ENCODE measurements at regions not wholly inside any gene's neighbourhood (a gene's known extent, or its start where the extent isn't known, plus 50 kb on each side); places are given as distances from the start of the nearest gene placed in this dataset.
"Not testable (repeated sequence)": the region's sequence is repeated elsewhere in the genome, so short reads cannot be mapped to it uniquely, and the experiment has no call there.

DNA sequence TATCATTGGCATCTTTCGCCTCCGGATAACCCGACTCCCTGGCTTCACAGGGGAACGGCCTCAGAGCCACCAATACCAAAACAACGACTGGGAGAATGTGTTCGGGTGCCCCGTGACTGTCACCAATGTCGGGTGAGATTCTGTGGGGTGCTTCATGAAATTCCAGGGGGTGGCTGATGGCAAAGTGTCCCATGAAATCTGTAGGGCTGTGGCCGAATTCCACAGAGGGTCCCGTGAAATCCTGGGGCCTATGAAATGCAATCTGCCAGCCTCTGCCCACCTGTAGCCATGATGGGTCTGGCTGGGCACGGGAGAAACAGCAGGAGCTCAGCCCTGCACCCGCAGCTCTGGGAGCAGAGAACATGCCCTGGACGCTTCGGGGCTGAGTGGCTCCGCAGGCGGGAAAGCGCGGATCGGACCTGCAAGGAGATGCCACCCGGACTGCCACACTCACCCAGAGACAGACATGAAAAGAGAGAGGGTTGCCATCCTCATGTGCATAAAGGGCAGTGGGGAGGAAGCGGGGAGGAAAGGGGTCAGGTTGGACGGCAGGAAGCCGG, 192.4 kb downstream of the OLFM1 start:
- intact Hi-C loops (cut with DNase I), result no loop called here
- DNase-seq, result no peak
- ATAC-seq (ENCODE audit: poor library complexity), result no peak

DNA sequence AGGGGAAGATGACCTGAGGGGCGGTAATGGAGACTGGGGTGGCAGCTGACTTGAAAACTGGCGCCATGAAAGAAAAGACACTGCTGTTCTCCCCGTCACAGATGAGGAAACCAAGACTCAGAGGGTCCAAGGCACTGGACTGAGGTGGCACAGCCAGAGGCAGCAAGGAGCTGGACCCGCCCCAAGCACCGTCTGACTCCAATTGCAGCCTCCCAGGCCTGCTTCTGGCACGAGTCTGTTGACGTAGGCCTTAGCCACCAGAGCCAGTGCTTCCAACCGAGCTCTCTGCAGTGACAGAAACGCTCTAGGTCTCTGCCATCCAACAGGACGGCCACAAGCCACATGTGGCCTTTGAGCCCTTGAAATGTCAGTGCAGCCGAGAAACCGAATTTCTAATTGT, 193.2 kb downstream of the OLFM1 start:
- ATAC-seq (ENCODE audit: poor library complexity) (no peak), DNase-seq (no peak)
- intact Hi-C loops (cut with DNase I), result no loop called here

DNA sequence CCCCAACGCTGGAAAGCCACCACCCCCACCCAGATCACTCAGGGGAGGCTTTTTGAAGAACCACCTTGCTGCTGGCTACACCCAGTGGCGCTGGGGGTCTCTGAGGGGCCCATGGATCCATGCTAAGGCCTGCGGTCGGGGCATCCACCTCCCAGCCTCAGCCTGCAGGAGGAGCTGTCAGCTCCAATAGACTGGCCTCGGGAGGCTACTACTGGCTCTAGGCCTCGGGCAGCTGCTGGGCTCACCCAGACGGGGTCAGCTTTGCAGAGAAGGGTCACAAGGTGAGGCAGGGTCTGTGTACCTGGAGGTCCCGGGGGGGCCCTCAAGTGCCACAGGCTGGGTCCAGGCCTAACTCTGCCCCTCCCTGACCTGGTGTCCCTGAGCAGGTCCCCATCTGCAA, 193.7 kb downstream of the OLFM1 start:
- intact Hi-C loops (cut with DNase I), result no loop called here
- no peak for ATAC-seq (ENCODE audit: poor library complexity)
- no peak for DNase-seq

DNA sequence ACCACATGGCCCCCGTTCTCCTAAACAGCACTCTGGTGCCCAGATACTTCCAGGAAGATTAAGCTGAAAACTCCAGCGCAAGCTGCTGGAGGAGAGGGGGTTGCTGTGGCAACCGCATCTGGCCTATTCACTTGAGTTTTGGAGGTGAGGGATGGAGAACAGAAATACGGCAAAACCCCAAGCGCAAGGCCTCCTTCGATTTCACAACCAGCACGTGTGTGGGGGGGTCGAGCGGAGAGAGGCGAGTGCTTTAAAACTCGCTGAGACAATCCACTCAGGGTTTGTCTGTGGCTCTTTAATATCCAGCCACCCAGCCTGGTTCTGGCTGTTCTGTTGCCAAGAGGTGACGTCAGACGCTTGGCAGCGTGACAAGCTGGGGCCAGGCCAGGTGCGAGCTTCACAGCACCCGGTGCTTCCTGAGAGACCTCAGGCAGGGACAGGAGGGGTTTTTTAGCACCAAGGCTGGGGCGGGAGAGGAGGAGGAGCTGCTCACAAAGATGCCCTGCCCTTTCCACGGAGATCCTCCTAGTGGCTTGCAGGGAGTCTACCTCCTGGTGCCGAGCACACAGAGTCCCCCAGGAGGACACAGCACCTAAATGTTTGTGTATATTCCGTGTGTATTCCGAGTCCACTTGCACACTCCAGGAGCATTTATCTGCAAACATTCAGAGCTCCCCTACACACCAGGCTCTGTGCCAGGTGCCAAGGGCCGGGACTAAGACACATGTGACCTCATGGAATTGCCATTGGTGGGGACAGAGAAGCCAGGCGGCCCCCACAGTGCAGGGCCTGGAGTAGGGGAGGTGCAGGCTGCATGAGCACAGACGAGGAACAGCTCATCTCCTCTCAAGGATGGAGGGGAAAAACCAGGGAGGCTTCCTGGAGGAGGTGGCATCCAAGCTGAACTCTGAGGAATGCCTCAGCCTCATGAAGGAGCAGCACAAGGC, 194.6 kb downstream of the OLFM1 start:
- DNase-seq (peak; percentile 80), ATAC-seq (ENCODE audit: poor library complexity) (peak; percentile 95)
- intact Hi-C loops (cut with DNase I), result no loop called here

DNA sequence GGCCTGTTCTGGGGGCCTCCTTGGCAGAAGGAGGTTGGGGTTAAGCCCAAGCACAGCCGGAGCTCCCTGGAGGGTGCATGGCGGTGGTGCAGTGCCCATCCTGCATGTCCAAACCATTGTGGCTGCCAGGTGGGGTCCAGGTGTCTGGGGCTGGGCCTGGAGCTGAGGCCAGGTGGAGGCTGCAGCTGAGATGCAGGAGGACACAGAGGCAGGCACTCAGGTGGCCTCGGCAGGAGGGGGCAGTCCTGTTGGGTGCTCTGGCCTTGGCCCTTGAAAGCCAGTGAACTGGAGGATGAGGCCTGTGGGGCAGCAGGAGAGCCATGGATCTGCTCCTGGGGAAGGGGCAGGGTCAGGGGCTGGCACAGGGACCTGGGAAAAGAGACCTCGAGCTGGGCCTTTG, 195.3 kb downstream of the OLFM1 start:
- DNase-seq, result peak; percentile 33
- intact Hi-C loops (cut with DNase I), result no loop called here
- no peak for ATAC-seq (ENCODE audit: poor library complexity)

DNA sequence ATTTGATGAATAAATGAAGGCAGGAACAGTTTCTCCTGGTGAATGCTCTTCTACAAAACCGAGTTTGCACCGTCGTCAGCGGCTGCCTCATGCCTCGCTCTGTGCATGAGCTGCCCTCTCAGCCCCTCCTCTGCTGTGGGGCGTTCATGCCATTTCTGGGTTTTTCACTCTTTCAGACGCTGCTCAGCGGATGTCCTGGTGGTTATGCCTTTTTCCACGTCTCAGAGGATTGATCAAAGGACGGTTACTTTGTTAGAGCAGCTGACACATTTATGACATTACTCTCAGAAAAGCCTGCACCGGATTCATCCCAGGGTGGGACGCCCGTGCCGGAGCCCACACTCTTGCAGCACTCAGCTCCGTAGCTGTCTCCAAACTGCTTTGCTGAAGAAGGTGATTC, 195.9 kb upstream of the PPP1R26 start:
- no peak for ATAC-seq (ENCODE audit: poor library complexity)
- DNase-seq, result peak; percentile 27
- intact Hi-C loops (cut with DNase I), result no loop called here

DNA sequence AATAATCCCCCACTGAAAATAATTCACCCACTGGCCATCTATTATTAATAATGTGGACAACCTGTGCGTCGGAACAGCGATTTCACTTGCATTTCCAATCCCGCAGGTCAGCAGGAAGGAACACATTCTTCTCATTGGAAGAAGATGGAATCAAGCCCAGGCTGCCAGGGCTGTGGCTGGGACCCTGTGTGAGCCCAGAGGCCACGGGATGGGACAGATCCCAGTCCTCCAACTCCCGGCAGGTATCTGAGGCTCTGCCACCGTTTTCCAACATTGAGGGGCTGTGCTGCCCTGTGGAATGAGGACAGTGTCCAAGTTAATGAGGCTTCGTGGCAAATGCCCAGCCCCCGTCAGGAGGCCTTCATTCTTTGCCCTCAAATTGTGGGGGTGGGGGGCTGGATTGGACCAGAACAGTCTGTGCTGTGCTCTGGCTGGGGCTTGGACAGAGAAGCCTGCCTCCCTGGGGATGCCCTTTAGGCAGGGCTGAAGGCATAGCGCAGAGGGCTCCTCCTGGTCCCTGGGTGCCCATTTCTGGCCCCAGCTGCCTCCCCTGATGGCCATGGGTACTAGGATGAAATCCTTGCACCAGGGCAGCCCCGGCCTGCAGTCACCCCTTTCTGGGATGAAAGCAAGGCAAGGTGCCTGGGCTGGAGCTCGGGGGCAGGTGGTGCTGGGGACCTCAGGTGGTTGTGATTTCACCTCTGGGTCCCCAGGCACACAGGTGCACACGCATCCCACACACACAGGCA, 195.0 kb upstream of the PPP1R26 start:
- intact Hi-C loops (cut with DNase I), result no loop called here
- ATAC-seq (ENCODE audit: poor library complexity) (no peak), DNase-seq (peak; percentile 2)

DNA sequence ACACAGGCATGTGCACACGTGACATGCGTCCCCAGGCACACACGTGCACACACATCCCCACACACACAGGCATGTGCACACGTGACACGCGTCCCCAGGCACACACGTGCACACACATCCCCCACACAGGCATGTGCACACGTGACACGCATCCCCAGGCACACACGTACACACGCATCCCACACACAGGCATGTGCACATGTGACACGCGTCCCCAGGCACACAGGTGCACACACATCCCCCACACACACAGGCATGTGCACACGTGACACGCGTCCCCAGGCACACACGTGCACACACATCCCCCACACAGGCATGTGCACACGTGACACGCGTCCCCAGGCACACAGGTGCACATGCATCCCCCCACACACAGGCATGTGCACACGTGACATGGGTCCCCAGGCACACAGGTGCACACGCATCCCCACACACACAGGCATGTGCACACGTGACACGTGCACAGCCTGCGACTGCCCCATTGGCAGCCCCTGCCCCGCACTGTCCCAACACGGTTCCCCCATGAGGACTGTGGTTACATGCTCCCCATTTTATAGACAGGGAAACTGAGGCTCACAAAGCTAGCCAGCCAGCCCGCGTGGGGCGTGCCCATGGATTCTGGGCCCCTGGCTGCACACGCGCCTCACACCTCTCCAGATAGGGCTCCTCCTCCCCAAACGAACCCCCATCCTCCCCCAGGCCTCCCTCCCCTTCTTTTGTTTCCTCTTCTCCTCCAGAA, 193.2 kb upstream of the PPP1R26 start:
- peak; percentile 2 for DNase-seq
- ATAC-seq (ENCODE audit: poor library complexity); intact Hi-C loops (cut with DNase I): not testable (repeated sequence)

DNA sequence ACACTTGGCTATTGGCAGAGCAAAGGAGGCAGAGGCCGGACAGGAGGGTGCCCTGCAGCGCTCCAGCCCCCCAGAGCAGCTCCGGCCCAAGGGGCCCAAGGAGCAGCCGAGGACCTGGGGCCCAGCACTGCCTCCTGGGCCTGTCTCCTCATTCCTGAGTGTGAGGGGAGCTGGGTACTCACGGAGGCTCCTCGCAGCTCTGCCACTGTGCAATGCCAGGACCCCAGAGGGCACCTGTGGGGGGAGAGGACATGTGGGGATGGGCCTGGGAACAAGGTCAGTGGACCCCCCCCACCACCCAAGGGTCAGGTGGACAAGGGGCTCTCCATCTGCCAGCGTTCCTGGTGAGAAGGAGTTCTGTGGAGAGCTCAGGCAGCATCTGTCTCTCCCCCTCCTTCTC, 192.6 kb upstream of the PPP1R26 start:
- intact Hi-C loops (cut with DNase I), result no loop called here
- no peak for ATAC-seq (ENCODE audit: poor library complexity)
- DNase-seq, result peak; percentile 4

DNA sequence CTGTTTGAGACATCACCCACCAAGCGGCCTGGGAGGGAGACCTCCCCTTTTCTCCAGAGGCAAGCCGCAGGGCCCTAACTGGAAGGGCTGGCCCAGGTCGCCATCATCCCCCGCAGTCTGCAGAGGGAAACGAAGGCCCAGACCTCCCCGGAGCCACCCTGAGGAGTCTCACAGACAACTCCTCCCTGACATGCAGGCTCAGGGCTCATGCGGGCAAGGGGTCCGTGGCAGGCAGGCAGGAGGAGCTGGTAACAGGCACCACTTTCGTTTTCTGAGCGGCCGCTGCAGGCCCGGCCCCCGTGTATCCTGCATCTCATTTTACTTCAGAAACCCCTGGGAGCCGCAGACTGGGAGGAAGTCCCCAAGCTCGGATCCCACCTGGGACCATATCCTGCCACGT, 192.0 kb upstream of the PPP1R26 start:
- DNase-seq (peak; percentile 17), ATAC-seq (ENCODE audit: poor library complexity) (no peak)
- intact Hi-C loops (cut with DNase I), result no loop called here

DNA sequence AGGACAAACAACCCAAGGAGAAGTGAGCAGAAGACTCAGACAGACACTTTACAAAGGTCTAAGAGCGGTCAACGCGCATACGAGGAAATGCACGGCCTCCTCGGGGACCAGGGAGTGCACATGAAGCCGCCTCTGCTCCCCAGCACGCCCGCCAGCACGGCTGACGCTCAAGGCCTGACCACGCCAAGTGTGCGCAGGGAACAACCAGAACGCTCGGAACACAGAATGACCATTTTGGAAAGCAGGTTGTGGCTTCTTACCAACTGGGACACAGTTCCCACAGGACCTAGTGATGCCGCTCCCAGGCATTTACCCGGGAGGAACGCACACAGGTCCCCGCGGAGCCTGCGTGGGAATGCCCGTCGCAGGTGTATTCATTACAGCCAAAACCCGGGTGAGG, 191.5 kb upstream of the PPP1R26 start:
- DNase-seq (peak; percentile 17), ATAC-seq (ENCODE audit: poor library complexity) (no peak)
- intact Hi-C loops (cut with DNase I), result no loop called here

DNA sequence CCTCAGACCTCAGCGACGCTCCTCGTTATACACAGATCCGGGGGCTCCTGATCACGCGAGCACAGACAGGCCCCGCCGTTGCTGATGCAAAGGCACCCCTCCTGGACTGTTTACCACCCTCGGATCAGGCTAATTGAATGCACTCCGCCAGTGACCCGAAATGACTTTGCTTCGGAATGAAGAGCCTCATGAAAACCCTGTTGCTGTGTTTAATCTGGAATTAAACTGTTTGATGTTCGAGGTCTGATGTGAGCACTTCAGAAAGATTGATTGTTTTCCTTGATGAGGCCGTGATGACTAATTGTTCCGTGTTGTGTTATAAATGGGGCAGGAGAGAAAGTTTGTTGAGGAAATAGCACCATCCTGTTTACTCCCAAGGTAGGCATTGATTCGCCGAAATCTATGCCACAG, 190.5 kb upstream of the PPP1R26 start:
- intact Hi-C loops (cut with DNase I), result no loop called here
- ATAC-seq (ENCODE audit: poor library complexity) (no peak), DNase-seq (no peak)

DNA sequence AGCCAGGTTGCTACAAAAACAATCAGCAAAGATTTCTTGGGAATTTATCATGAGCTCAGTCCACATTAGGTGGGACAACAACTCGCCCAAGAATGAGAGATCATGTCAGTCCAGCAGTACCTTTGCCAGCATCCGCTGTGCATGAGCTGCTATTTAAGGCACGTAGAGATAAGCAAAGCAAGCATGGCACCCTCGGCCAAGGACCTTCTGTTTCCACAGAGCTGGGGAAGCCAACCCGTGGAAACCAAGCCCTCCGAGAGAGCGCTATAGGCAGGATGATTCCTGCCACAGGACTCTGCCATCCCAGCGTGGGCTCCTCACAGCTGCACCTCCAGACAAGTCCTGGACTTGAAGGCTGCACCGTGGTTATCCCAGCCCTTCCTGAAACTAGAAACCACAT, 189.5 kb upstream of the PPP1R26 start:
- intact Hi-C loops (cut with DNase I), result no loop called here
- ATAC-seq (ENCODE audit: poor library complexity) (peak; percentile 98), DNase-seq (peak; percentile 70)

DNA sequence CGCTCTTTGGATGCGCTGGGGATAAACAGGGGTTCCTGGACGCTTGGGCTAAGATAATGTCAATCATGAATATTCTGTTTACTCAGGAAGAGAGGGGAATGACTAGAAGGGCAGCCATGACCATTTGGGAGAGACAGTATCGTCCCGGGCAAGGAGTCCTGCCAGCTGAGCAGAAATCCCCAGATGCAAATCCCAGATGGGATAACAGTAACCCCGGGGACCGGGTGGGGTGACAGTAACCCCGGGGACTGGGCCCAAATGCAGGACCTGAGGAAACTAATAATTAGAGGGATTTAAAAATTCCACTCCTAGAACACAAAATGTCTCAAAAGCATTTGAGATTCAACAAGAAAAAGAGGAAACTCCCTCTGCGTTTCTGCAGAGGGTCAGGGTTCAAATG, 189.0 kb upstream of the PPP1R26 start:
- ATAC-seq (ENCODE audit: poor library complexity) (peak; percentile 30), DNase-seq (no peak)
- intact Hi-C loops (cut with DNase I), result no loop called here

DNA sequence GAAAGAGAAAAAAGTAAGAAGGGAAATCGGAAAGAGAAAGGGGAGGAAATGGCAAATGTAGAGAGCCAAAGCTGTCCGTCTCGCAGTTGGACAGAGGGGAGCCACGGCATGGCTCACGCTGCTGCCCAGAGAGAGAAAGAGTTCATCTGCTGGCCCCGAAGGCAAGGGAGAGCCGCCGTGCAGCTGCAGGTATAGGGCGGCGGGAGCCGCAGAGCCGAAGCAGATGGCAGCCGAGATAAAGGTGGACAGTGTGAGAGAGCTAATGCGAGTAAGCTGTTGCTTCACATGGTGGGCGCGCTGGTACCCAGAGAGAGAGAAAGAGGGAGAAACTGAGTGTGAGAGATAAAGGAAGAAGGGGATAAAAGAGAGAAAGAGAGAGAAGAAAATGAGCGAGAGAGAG, 188.4 kb upstream of the PPP1R26 start:
- intact Hi-C loops (cut with DNase I), result no loop called here
- no peak for ATAC-seq (ENCODE audit: poor library complexity)
- DNase-seq, result no peak

DNA sequence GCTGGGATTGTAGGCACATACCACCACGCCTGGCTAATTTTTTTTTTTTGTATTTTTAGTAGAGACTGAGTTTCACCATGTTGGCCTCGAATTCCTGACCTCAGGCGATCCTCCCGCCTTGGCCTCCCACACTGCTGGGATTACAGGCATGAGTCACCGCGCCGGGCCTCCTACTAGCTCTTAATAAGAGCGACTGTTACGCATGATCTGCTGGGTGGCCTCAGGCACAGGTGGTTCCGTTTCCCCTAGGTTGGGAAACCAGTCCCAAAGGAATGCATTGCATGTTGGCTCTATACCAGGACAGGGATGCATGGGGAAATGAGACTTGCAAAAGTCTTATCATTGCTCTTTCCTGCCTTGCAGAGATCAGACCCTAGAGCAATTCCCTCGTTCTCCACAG, 184.7 kb upstream of the PPP1R26 start:
- DNase-seq, result no peak
- ATAC-seq (ENCODE audit: poor library complexity), result no peak
- intact Hi-C loops (cut with DNase I), result no loop called here

DNA sequence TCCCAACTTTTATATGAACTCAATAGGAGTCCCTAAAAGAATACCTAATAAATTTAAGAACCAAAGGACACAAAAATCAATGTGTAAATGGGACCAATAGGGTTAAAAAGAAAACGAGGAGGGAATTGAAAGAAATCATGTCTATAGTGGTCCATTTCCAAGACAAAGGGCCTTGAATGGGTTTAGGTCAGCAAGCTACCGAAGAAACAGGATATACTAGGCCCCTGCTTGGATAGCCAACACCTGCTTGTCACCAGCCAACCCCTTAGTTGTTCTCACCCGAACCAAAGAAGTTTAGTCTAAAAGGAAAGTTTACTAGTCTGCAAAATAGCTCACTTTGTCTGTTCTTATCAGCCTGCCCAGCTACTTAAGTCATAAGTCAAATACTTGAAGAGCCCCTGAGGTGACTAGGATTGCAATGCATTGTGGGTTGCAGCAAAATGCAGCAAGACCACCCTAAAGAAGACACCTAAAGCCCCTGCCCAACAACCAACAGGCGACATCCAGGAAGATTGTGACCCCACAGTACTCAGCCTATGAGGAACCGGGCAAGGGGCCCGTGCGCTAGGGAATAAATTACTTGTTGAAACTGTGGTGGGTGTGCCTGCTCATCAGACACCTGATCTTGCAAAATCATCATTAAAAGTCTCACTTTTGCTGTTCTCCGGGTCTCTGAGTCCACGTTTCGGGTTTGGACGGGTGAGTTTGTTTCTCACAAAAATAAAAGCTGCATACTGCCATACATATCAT, 183.9 kb upstream of the PPP1R26 start:
- intact Hi-C loops (cut with DNase I), result no loop called here
- ATAC-seq (ENCODE audit: poor library complexity) (no peak), DNase-seq (no peak)

DNA sequence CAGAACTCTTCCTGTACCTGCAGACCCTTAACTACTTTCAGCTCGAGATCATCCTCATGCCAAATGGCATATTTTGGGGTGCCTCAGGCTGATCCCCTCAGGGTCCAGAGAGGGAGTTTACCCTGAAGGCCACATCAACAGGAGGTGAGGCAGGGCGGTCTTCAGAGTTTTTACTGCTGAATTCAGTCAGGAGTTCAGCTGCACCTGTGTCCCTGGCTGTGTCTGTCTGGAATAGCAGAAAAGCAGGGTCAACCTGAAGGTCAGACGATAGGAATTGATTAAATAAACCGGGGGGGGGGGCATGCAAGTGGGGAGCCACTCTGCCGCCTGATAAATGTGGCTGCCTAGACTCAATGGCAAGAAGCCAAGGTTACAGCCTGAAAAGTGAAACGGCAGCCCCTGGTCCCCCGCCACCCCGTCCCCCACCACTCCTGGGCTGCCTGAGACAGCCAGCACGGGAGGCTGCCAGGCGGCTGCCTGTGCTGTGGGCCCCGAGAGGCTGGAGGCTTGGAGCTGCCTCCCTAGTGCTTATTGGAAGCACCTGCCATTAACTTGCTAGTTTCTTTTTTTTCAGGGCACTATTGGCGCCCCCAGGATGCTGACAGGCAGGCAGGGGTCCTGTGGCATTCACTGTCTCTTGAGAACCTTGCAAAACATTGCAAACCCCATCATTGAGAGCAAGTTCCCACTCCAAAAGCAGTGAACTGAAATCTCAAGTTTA, 182.7 kb upstream of the PPP1R26 start:
- no peak for DNase-seq
- intact Hi-C loops (cut with DNase I), result no loop called here
- ATAC-seq (ENCODE audit: poor library complexity), result no peak

All from Right ventricle myocardium superior (tissue), 1 donor.